ENCODE measurements at regions not wholly inside any gene's neighbourhood (a gene's known extent, or its start where the extent isn't known, plus 50 kb on each side); places are given as distances from the start of the nearest gene placed in this dataset.

DNA sequence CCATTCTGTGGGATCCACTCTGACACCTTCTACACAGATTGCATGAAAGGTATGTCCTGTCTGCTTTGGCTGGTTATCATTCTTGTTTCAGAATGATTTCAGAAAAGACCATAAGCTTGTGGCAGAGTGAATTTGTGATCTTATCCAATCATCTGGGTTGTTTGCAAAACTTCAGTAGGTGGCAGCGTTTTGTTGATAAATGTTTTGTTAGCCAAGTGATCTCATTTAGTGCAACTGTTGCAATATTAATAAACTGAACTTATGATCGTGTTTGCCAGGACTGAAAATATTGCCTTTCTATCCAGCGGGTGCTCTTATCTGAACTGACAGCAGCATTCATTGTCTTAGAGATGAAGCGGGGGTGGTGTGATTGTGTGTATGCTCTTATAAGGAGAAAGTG is 613.2 kb upstream of the NOX3 start:
- TF ChIP-seq, protein P1, sequence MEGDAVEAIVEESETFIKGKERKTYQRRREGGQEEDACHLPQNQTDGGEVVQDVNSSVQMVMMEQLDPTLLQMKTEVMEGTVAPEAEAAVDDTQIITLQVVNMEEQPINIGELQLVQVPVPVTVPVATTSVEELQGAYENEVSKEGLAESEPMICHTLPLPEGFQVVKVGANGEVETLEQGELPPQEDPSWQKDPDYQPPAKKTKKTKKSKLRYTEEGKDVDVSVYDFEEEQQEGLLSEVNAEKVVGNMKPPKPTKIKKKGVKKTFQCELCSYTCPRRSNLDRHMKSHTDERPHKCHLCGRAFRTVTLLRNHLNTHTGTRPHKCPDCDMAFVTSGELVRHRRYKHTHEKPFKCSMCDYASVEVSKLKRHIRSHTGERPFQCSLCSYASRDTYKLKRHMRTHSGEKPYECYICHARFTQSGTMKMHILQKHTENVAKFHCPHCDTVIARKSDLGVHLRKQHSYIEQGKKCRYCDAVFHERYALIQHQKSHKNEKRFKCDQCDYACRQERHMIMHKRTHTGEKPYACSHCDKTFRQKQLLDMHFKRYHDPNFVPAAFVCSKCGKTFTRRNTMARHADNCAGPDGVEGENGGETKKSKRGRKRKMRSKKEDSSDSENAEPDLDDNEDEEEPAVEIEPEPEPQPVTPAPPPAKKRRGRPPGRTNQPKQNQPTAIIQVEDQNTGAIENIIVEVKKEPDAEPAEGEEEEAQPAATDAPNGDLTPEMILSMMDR (IDR thresholded peaks at IDR 0.05) = no peak
- TF ChIP-seq POLR2AphosphoS5 (IDR thresholded peaks at IDR 0.05) (no peak), POLR2A (IDR thresholded peaks at IDR 0.05) (no peak)

Measured in breast epithelium (tissue), 3 donors.